IPS-15b (cell line): ENCODE measurements at regions not wholly inside any gene's neighbourhood (a gene's known extent, or its start where the extent isn't known, plus 50 kb on each side); places are given as distances from the start of the nearest gene placed in this dataset.

Experiments used
- H3K27me3 ChIP-seq: one replicate; pipeline ENCODE4 v1.6.1; 2013; ENCODE audit warnings: low read length; ENCODE audit not compliant: control insufficient read depth, insufficient read depth
- H3K36me3 ChIP-seq: one replicate; pipeline ENCODE4 v1.6.1; 2013; ENCODE audit warnings: low read length; ENCODE audit not compliant: control insufficient read depth, insufficient read depth
- H3K4me1 ChIP-seq: one replicate; pipeline ENCODE4 v1.6.1; 2013; ENCODE audit warnings: mild to moderate bottlenecking, low read length; ENCODE audit not compliant: control insufficient read depth, insufficient read depth
- H3K4me3 ChIP-seq: one replicate; pipeline ENCODE4 v1.5.1; 2013; ENCODE audit warnings: low read depth, low read length
- H3K9ac ChIP-seq: one replicate; pipeline ENCODE4 v1.6.1; 2013; ENCODE audit warnings: low read depth, mild to moderate bottlenecking, low read length
- H3K9me3 ChIP-seq: one replicate; pipeline ENCODE4 v1.6.1; 2013; ENCODE audit warnings: mild to moderate bottlenecking, low read length; ENCODE audit not compliant: control insufficient read depth, insufficient read depth

- Histone ChIP-seq H3K9ac (no peak overlapping the region), H3K4me3 (no peak overlapping the region), H3K9me3 (no peaks in the 10 kb centered on the region), H3K27me3 (no peaks in the 10 kb centered on the region), H3K36me3 (no peaks in the 10 kb centered on the region), H3K4me1 (no peaks in the 10 kb centered on the region)
These were observed 400.0 kb upstream of the FZD8 start for GRCh38 chr10:36042135-36042534.

DNA sequence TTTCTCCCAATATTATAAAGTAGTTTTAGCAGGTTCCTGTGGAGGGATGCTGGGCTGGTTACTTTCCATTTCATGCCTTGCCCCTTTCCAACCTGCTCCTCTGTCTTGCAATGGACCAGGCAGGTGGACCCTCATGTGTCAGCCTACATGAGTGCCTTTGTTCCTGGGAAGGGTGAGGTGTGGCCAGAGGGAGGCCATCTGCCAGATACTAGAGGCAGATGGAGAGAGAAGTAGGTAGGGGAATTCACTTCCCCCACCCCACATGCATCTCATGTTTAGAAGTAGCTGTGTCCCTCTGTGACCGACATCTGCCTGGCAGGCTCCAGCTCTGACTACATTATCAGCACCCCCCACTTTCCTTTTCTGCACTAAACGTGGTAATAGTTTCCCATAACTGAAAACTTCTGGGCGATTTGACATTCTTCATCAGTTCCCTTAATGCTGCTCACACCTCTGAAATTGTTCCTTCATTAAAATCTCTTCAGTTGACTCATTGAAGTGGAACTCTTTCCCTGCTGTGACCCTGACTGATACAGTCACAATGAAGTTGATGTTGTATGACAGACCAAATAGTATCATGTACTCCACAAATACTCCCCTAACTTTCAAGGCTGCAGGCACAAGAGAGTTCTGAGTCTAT lies 396.3 kb upstream of the FZD8 start:
- Histone ChIP-seq H3K36me3 (no peaks in the 10 kb centered on the region), H3K4me3 (no peak overlapping the region), H3K9ac (no peak overlapping the region), H3K27me3 (no peaks in the 10 kb centered on the region), H3K9me3 (no peaks in the 10 kb centered on the region), H3K4me1 (no peaks in the 10 kb centered on the region)

- Histone ChIP-seq H3K4me3 (no peak overlapping the region), H3K9ac (no peak overlapping the region), H3K36me3 (no peaks in the 10 kb centered on the region), H3K27me3 (no peaks in the 10 kb centered on the region), H3K4me1 (no peaks in the 10 kb centered on the region), H3K9me3 (no peaks in the 10 kb centered on the region)
These were observed 394.0 kb upstream of the FZD8 start for GRCh38 chr10:36036137-36036536.

DNA sequence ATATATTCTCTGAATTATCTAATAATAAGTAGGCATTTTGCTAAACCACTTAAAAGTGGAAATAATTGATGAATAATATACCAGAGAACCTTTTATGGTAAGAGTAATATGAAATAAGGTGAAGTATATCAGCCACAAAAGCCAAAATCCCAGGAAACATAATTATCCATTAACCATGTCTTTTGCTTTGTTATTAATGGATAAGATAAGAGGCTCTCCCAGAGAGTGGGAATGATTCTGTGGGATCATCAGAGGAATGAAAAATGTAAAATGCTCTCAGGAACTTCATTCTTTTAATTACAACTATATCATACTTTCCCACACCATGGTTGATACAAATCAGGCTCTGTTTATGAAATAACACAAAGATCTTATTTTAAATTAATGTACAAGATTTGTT lies 391.7 kb upstream of the FZD8 start:
- Histone ChIP-seq H3K27me3 (no peaks in the 10 kb centered on the region), H3K9ac (no peak overlapping the region), H3K9me3 (no peaks in the 10 kb centered on the region), H3K4me3 (no peak overlapping the region), H3K4me1 (peaks cover 2% of the 10 kb centered on the region), H3K36me3 (no peaks in the 10 kb centered on the region)

- H3K27me3 ChIP-seq, result no peaks in the 10 kb centered on the region
These were observed 388.4 kb upstream of the FZD8 start for GRCh38 chr10:36030516-36030915.

DNA sequence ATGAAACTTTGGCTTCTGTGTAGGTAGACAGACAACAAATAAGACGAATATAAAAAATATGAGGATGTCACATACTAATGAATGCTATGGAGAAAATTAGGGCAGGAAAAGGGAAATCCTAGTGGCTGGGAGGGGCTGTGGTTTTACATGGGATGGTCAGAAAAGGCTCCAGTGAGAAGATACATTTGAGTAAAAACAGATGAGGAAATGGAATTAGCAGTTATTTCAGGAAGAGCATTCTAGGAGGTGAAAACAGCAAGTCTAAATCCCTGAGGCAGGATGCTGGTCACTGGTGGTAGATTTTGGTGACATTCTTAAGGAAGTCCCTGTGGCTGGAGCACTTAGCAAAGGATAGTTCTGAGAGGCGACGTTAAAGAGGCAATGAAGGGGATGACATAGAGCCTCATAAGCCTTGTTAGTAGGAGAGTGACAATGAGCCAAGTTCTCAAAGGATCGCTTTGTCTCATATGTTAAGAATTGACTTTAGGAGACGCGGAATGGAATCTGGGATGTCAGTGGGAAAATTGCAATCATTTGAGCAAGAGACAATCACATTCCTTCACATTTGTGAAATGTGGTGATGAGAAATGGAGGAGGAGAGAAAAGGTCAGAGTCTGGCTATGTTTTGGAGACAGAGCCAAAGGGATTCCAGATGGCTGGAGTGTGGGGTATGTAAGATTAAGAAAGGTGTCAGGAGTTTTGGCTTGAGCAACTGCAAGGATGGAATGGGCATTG lies 384.7 kb upstream of the FZD8 start:
- no peak overlapping the region for H3K9ac ChIP-seq
- no peak overlapping the region for H3K4me3 ChIP-seq
- H3K4me1 ChIP-seq, result peaks cover 2% of the 10 kb centered on the region
- H3K36me3 ChIP-seq, result no peaks in the 10 kb centered on the region
- no peaks in the 10 kb centered on the region for H3K9me3 ChIP-seq
- H3K27me3 ChIP-seq, result no peaks in the 10 kb centered on the region

More at GRCh38 chr10:36030516-36030915, 388.4 kb upstream of the FZD8 start:
- Histone ChIP-seq H3K36me3 (no peaks in the 10 kb centered on the region), H3K9me3 (no peaks in the 10 kb centered on the region), H3K4me1 (peaks cover 2% of the 10 kb centered on the region), H3K4me3 (no peak overlapping the region), H3K9ac (no peak overlapping the region)

DNA sequence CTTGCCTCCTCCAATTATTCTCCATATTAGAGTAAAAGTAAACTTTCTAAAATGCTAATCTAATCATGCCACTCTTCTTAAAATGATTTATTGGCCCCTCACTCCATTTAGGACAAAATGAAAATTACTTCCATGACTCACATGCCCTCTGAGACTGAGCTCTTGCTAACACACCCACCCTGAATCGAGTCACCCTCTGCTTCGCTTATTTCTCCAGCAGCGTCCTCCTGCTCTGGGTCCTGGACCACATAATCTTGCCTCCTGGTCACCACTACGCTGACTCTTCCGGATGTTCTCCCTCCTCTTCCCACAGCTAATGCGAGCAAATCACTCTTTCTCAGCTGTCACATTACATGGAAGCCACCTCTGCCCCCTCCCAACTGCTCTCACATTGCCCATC lies 384.0 kb upstream of the FZD8 start:
- no peak overlapping the region for H3K4me3 ChIP-seq
- no peaks in the 10 kb centered on the region for H3K9me3 ChIP-seq
- no peak overlapping the region for H3K9ac ChIP-seq
- peaks cover 2% of the 10 kb centered on the region for H3K4me1 ChIP-seq
- no peaks in the 10 kb centered on the region for H3K27me3 ChIP-seq
- H3K36me3 ChIP-seq, result no peaks in the 10 kb centered on the region

DNA sequence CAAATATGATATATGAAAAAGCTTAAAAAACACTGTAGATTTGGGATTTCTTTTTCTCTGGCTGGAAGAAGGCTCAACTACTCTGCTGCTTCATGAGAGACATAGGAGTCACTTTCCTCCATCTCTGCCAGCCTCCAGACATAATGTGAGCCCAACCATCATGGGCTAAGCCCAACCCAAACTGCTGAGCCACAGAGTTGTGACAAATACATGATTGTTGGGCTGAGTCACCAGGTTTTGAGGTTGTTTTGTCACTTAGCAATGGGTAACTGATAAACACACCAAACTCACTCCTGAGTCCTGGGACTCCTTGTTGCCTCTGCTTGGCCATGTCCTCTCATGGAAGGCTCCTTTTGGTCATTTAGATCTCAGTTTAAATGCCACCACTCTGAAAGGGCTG lies 381.8 kb upstream of the FZD8 start:
- H3K27me3 ChIP-seq, result peaks cover 2% of the 10 kb centered on the region
- peaks cover 4% of the 10 kb centered on the region for H3K4me1 ChIP-seq
- H3K36me3 ChIP-seq, result no peaks in the 10 kb centered on the region
- H3K9me3 ChIP-seq, result no peaks in the 10 kb centered on the region
- no peak overlapping the region for H3K4me3 ChIP-seq
- no peak overlapping the region for H3K9ac ChIP-seq

- Histone ChIP-seq H3K27me3 (peaks cover 2% of the 10 kb centered on the region), H3K9me3 (no peaks in the 10 kb centered on the region), H3K36me3 (no peaks in the 10 kb centered on the region), H3K4me3 (no peak overlapping the region), H3K9ac (no peak overlapping the region), H3K4me1 (peaks cover 4% of the 10 kb centered on the region)
These were observed 379.0 kb upstream of the FZD8 start for GRCh38 chr10:36021096-36021495.

DNA sequence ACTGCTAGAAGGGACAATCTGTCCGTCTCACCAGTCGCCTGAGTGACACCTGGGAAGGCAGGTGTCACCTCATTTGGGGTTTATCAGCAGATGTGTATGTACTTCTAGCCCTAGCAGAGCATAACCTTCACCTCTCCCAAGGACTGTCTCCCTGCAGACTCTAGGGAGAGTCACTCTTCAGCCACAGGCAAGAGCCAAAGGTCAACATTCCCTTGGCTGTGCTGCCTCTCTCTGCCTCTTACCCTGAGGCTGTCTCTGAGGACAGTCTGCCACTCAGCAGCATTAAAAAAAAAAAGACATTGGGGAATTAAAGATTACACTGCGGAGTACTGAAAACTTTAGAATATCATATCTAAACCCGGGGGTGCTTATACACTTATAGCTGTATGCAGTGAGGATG lies 377.7 kb upstream of the FZD8 start:
- Histone ChIP-seq H3K36me3 (no peaks in the 10 kb centered on the region), H3K4me3 (no peak overlapping the region), H3K9ac (no peak overlapping the region), H3K4me1 (peaks cover 4% of the 10 kb centered on the region), H3K27me3 (peaks cover 2% of the 10 kb centered on the region), H3K9me3 (no peaks in the 10 kb centered on the region)

GRCh38 chr10:36018996-36019395 lies 376.9 kb upstream of the FZD8 start:
- no peaks in the 10 kb centered on the region for H3K9me3 ChIP-seq
- no peaks in the 10 kb centered on the region for H3K36me3 ChIP-seq
- H3K4me1 ChIP-seq, result peaks cover 4% of the 10 kb centered on the region
- peaks cover 2% of the 10 kb centered on the region for H3K27me3 ChIP-seq
- no peak overlapping the region for H3K9ac ChIP-seq
- H3K4me3 ChIP-seq, result no peak overlapping the region

DNA sequence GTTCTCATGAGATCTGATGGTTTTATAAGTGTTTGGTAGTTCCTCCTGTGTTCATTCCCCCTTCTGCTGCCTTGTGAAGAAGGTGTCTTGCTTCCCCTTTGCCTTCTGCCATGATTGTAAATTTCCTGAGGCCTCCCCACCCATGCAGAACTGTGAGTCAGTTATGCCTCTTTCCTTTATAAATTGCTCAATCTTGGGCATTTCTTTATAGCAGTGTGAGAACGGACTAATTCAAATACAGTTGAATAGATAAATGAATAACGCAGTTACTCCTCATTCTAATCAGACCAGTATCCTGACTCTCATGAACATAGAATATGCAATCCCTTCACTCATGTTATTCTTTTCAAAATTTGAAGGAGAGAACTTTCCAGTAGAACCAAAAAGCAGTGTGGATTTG lies 375.0 kb upstream of the FZD8 start:
- Histone ChIP-seq H3K9me3 (no peaks in the 10 kb centered on the region), H3K4me3 (no peak overlapping the region), H3K9ac (no peak overlapping the region), H3K36me3 (no peaks in the 10 kb centered on the region), H3K27me3 (peaks cover 2% of the 10 kb centered on the region), H3K4me1 (peaks cover 4% of the 10 kb centered on the region)
